ENCODE measurements at regions not wholly inside any gene's neighbourhood (a gene's known extent, or its start where the extent isn't known, plus 50 kb on each side); places are given as distances from the start of the nearest gene placed in this dataset.

- no peak for DNase-seq
- no peaks in the 10 kb centered on the region for H3K27me3 ChIP-seq
- intact Hi-C loops (cut with DNase I), result no loop called here
- no peaks in the 10 kb centered on the region for H3K36me3 ChIP-seq
- no peak overlapping the region for H3K27ac ChIP-seq
- no peak for TF ChIP-seq EP300 (IDR thresholded peaks at IDR 0.05)
- no peak for TF ChIP-seq POLR2A (IDR thresholded peaks at IDR 0.05)
- TF ChIP-seq, protein P1, sequence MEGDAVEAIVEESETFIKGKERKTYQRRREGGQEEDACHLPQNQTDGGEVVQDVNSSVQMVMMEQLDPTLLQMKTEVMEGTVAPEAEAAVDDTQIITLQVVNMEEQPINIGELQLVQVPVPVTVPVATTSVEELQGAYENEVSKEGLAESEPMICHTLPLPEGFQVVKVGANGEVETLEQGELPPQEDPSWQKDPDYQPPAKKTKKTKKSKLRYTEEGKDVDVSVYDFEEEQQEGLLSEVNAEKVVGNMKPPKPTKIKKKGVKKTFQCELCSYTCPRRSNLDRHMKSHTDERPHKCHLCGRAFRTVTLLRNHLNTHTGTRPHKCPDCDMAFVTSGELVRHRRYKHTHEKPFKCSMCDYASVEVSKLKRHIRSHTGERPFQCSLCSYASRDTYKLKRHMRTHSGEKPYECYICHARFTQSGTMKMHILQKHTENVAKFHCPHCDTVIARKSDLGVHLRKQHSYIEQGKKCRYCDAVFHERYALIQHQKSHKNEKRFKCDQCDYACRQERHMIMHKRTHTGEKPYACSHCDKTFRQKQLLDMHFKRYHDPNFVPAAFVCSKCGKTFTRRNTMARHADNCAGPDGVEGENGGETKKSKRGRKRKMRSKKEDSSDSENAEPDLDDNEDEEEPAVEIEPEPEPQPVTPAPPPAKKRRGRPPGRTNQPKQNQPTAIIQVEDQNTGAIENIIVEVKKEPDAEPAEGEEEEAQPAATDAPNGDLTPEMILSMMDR (IDR thresholded peaks at IDR 0.05), result no peak
- no peak overlapping the region for H3K4me3 ChIP-seq
- no peaks in the 10 kb centered on the region for H3K4me1 ChIP-seq (ENCODE audit: insufficient read depth)
- peaks cover 0 to 3% of the 10 kb centered on the region in 2 donors for H3K9me3 ChIP-seq
These were observed 964.9 kb upstream of the KLHL29 start for GRCh38 chr2:22420076-22420475.

GRCh38 chr2:22442051-22442450 lies 942.9 kb upstream of the KLHL29 start:
- H3K4me1 ChIP-seq (ENCODE audit: insufficient read depth), result no peaks in the 10 kb centered on the region
- WGBS, 3 donors, result 56 to 64% (median 58%) methylated on average over 1 of the region's 1 CpG
- intact Hi-C loops (cut with DNase I), result no loop called here
- TF ChIP-seq POLR2A (IDR thresholded peaks at IDR 0.05) (no peak), EP300 (IDR thresholded peaks at IDR 0.05) (no peak)
- TF ChIP-seq, protein P1 (IDR thresholded peaks at IDR 0.05), result no peak
- no peak overlapping the region for H3K27ac ChIP-seq
- no peaks in the 10 kb centered on the region for H3K9me3 ChIP-seq
- no peak for DNase-seq
- no peaks in the 10 kb centered on the region for H3K27me3 ChIP-seq
- H3K4me3 ChIP-seq, result no peak overlapping the region
- no peaks in the 10 kb centered on the region for H3K36me3 ChIP-seq

DNA sequence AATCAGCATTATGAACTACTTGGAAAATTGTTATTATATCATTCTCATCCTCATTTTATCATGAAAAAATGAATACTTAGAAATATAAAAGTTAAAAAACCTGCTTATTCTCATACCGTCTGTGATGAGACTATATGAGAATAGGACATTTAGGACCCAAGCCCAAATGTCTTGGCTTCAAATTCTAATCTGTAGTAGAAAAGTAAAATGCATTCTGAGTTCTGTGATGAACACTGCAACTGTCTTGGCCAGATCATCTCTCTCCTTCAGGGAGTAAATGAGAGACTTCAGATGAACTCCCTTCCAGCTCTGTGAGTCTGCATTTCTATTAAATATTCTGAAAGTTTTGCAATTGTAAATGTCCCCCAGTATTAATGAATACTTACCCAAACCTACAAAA lies 940.7 kb upstream of the KLHL29 start:
- no peak overlapping the region for H3K4me3 ChIP-seq
- WGBS, 3 donors, result 68 to 72% (median 70%) methylated on average over 1 of the region's 1 CpG

DNA sequence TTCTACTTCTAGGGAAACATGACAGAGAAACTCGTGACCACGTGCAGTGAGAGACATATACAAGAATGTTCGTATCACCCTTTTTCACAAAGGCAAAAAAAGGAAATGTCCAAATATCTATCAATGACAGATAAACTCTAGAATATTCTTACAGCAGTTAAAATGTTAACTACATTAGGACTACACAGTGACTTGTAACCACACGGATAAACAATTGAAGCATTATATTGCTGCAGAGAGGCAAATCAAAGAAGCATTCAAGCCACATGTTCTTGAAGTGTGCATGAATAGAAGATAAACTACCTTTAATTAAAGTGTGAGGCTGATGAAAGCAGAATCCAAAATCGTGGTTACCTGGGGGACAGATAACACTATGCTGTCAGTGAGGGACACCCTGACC lies 935.3 kb upstream of the KLHL29 start:
- intact Hi-C loops (cut with DNase I), result no loop called here
- Histone ChIP-seq H3K27ac (no peak overlapping the region), H3K4me3 (no peak overlapping the region), H3K36me3 (no peaks in the 10 kb centered on the region), H3K27me3 (no peaks in the 10 kb centered on the region), H3K4me1 (ENCODE audit: insufficient read depth) (no peaks in the 10 kb centered on the region), H3K9me3 (no peaks in the 10 kb centered on the region)
- no peak for DNase-seq
- WGBS, 3 donors, result 74 to 77% (median 75%) methylated on average over 5 of the region's 5 CpGs
- TF ChIP-seq POLR2A (IDR thresholded peaks at IDR 0.05) (no peak), EP300 (IDR thresholded peaks at IDR 0.05) (no peak)
- TF ChIP-seq, protein P1 (IDR thresholded peaks at IDR 0.05), result no peak

More for the DNA sequence above, 940.7 kb upstream of the KLHL29 start:
- Histone ChIP-seq H3K4me1 (ENCODE audit: insufficient read depth) (no peaks in the 10 kb centered on the region), H3K27ac (no peak overlapping the region), H3K9me3 (no peaks in the 10 kb centered on the region), H3K36me3 (no peaks in the 10 kb centered on the region), H3K27me3 (no peaks in the 10 kb centered on the region)
- intact Hi-C loops (cut with DNase I), result no loop called here
- DNase-seq, result no peak
- TF ChIP-seq, protein P1 (IDR thresholded peaks at IDR 0.05), result no peak
- TF ChIP-seq POLR2A (IDR thresholded peaks at IDR 0.05) (no peak), EP300 (IDR thresholded peaks at IDR 0.05) (no peak)

GRCh38 chr2:22450831-22451230 lies 934.1 kb upstream of the KLHL29 start:
- no peaks in the 10 kb centered on the region for H3K36me3 ChIP-seq
- intact Hi-C loops (cut with DNase I), result no loop called here
- H3K27me3 ChIP-seq, result no peaks in the 10 kb centered on the region
- 72 to 82% (median 76%) methylated on average over 8 of the region's 8 CpGs for WGBS, 3 donors
- no peak overlapping the region for H3K27ac ChIP-seq
- no peak overlapping the region for H3K4me3 ChIP-seq
- H3K4me1 ChIP-seq (ENCODE audit: insufficient read depth), result no peaks in the 10 kb centered on the region
- TF ChIP-seq, protein P1 (IDR thresholded peaks at IDR 0.05), result no peak
- TF ChIP-seq EP300 (IDR thresholded peaks at IDR 0.05) (no peak), POLR2A (IDR thresholded peaks at IDR 0.05) (no peak)
- H3K9me3 ChIP-seq, result no peaks in the 10 kb centered on the region
- DNase-seq, result no peak

All from ovary (tissue), 7 donors.